ENCODE measurements at regions not wholly inside any gene's neighbourhood (a gene's known extent, or its start where the extent isn't known, plus 50 kb on each side); places are given as distances from the start of the nearest gene placed in this dataset.

DNA sequence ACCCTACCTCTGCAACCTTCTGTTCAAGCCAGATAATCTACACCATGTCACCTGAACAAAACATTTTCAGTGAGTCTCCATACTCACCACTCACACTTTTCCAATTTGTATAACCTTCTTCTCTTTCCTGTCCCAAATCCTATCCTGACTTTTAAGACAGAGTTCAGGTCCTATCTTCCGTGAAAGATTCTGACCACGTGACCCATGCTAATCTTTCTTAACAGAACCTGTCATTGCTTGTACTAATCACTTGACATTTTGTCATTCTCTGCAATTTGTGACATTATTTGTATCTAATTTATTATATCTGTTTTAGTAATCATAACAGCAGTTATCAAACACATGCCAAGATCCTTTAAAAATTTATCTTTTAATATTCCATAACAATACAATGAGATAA lies 132.5 kb upstream of the PRLR start:
- no peak for DNase-seq (ENCODE audit: low read depth, low spot score)
- ChIA-PET CTCF (no interaction called here), POLR2A (no interaction called here)
- TF ChIP-seq, protein P1, sequence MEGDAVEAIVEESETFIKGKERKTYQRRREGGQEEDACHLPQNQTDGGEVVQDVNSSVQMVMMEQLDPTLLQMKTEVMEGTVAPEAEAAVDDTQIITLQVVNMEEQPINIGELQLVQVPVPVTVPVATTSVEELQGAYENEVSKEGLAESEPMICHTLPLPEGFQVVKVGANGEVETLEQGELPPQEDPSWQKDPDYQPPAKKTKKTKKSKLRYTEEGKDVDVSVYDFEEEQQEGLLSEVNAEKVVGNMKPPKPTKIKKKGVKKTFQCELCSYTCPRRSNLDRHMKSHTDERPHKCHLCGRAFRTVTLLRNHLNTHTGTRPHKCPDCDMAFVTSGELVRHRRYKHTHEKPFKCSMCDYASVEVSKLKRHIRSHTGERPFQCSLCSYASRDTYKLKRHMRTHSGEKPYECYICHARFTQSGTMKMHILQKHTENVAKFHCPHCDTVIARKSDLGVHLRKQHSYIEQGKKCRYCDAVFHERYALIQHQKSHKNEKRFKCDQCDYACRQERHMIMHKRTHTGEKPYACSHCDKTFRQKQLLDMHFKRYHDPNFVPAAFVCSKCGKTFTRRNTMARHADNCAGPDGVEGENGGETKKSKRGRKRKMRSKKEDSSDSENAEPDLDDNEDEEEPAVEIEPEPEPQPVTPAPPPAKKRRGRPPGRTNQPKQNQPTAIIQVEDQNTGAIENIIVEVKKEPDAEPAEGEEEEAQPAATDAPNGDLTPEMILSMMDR (IDR thresholded peaks at IDR 0.05; ENCODE audit: insufficient read depth, low read length, missing control alignments): no peak
- H3K4me3 ChIP-seq (ENCODE audit: low read depth, low read length): no peak overlapping the region

DNA sequence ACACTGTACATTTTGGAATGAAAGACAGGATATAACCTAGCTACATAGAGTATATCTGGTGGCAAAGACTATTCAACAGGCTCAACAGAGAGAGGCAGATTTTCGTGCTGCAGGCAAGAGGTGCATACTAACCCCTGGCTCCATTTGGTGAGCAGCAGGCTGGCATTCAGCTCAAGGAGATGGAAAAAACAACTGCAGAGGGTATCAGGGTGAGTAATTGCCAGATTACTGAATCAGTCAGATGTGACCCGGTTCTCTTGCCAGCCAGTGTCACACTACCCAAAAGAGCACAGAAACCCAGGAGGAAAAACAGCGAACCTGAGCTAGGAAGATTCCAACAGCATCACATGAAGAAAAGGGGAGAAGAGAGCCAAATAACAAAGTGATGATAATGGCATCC lies 130.4 kb upstream of the PRLR start:
- H3K4me3 ChIP-seq (ENCODE audit: low read depth, low read length): no peak overlapping the region
- TF ChIP-seq, protein P1 (IDR thresholded peaks at IDR 0.05; ENCODE audit: insufficient read depth, low read length, missing control alignments): no peak
- ChIA-PET POLR2A (no interaction called here), CTCF (no interaction called here)
- no peak for DNase-seq (ENCODE audit: low read depth, low spot score)

DNA sequence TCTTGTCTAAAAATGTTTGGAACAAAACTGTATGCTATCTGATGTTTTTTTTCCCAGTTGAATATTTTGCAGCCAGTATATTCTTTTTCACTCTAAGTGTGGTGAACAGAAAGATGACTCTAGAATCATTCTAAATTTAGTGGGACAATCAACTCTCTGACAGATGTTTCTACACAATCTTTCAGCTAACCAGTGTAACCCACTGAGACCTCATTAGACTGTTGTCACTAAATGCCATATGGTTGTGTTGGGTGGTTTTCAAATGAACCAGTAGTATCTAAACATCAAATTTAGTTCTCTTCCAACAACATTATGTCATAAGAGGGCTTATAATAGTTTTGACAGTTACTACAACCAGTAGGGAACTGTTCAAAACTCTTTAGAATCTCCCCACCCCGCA lies 129.6 kb upstream of the PRLR start:
- ChIA-PET POLR2A (no interaction called here), CTCF (no interaction called here)
- DNase-seq (ENCODE audit: low read depth, low spot score): no peak
- H3K4me3 ChIP-seq (ENCODE audit: low read depth, low read length): no peak overlapping the region
- TF ChIP-seq, protein P1 (IDR thresholded peaks at IDR 0.05; ENCODE audit: insufficient read depth, low read length, missing control alignments): no peak

DNA sequence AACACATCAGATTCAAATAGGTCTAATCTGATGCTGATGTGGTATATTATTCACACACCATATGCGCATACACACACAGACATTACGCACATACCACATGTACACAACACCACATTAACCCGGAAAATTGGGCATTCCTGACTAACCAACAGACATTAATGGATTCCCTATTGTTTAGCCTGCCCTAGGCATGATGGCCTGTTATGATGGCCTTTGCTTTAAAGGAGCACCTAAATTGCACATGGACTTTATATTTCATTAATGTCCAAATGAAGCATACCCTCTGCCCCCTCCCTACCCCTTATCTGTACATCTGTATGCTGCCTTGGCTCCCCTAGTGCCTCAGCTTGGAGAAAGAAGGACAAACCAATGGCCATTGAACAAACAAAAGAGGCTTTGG lies 127.7 kb upstream of the PRLR start:
- POLR2A ChIA-PET: no interaction called here
- DNase-seq (ENCODE audit: low read depth, low spot score): no peak
- TF ChIP-seq, protein P1 (IDR thresholded peaks at IDR 0.05; ENCODE audit: insufficient read depth, low read length, missing control alignments): no peak
- no peak overlapping the region for H3K4me3 ChIP-seq (ENCODE audit: low read depth, low read length)
- CTCF ChIA-PET: no interaction called here

DNA sequence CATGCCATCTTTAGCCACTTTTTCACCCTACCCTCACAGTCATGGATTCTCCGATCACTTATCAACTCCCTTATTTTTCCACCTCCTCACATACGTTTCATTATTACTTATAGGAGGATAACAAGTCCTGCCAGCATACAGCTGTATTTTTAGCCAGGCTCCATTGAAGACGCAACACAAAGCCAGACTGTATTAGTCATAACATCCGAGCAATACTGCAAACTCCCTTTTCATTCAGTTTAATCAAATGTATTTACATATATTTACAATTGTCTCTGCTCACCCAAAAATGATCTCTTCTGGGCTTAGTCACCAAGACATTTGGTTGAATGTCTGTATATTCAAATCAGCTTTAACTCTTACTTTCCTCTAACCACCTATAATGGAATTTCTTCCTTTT lies 126.4 kb upstream of the PRLR start:
- no peak for DNase-seq (ENCODE audit: low read depth, low spot score)
- ChIA-PET CTCF (no interaction called here), POLR2A (no interaction called here)
- TF ChIP-seq, protein P1 (IDR thresholded peaks at IDR 0.05; ENCODE audit: insufficient read depth, low read length, missing control alignments): no peak
- no peak overlapping the region for H3K4me3 ChIP-seq (ENCODE audit: low read depth, low read length)

DNA sequence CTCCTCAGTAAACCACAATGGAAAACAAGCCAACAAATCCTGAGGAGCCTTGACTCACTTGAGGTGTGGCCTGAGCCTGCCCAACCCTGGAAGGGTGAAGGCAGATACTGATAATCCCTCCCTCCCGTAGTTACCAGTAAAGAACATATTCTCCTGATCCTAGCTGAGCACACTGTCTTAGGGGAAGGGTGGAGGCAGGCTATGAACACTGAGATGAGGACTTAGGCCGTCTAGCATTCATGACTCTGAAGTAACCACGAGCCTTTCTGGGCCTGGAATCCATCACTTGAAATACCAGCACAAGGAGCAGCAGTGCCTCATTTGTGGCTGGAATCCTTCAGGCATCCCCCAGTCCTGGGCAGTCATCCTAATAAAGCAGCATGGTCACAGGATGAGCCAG lies 124.5 kb upstream of the PRLR start:
- TF ChIP-seq, protein P1 (IDR thresholded peaks at IDR 0.05; ENCODE audit: insufficient read depth, low read length, missing control alignments): no peak
- POLR2A ChIA-PET: no interaction called here
- CTCF ChIA-PET: no interaction called here
- DNase-seq (ENCODE audit: low read depth, low spot score): no peak
- H3K4me3 ChIP-seq (ENCODE audit: low read depth, low read length): no peak overlapping the region

Measured in AG04449 (cell line).